Activated T-helper 2 cell treated with anti-CD3 and anti-CD28 coated beads, Interferon-gamma antibody, Interleukin-2, Interleukin-4, amounts not matched to agents 10 μg/mL and 5 μg/mL and 100 μg/mL, durations not matched to agents 14 hours and 24 hours and 36 hours (primary cell): ENCODE measurements at regions not wholly inside any gene's neighbourhood (a gene's known extent, or its start where the extent isn't known, plus 50 kb on each side); places are given as distances from the start of the nearest gene placed in this dataset.
"Not testable (repeated sequence)": the region's sequence is repeated elsewhere in the genome, so short reads cannot be mapped to it uniquely, and the experiment has no call there.

Source experiments
- DNase-seq: peaks from one replicate; pipeline ENCODE4 v3.0.0; 2021; ENCODE audit warnings: low spot score
- H3K27ac Mint-ChIP-seq: one replicate; pipeline ENCODE4 v1.8.0; 2021; ENCODE audit warnings: mixed read lengths
- H3K27me3 Mint-ChIP-seq: one replicate; pipeline ENCODE4 v1.8.0; 2021; ENCODE audit warnings: low read depth, mixed read lengths
- H3K36me3 Mint-ChIP-seq: one replicate; pipeline ENCODE4 v1.8.0; 2021; ENCODE audit warnings: low read depth, mixed read lengths
- H3K4me1 Mint-ChIP-seq: one replicate; pipeline ENCODE4 v1.8.0; 2021; ENCODE audit warnings: low read depth, mixed read lengths
- H3K4me3 Mint-ChIP-seq: one replicate; pipeline ENCODE4 v1.8.0; 2021; ENCODE audit warnings: low read depth, mild to moderate bottlenecking, moderate library complexity, mixed read lengths
- H3K9me3 Mint-ChIP-seq: one replicate; pipeline ENCODE4 v1.8.0; 2021; ENCODE audit warnings: mixed read lengths
- intact Hi-C: fragments of 100-400 bp; cut with micrococcal nuclease; formaldehyde crosslinking; loops from one replicate; pipeline ENCODE4 v1.15.1; 2023

DNA sequence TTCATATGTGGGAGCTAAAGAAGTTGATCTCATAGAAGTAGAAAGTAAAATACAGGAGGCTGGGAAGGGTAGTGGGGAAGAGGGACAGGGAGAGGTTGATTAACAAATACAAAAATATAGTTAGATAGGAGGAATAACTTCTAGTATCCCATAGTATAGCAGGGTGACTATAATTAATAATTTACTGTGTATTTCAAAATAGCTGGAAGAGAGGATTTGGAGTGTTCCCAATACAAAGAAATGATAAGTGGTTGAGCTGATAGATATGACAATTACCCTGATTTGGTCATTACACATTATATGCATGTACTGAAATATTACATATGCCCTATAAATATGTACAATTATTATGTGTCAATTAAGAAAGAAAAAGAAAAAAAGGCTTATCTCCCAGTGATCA lies 73.5 kb upstream of the CDC42EP3 start:
- H3K36me3 Mint-ChIP-seq, H3K9me3 Mint-ChIP-seq, intact Hi-C loops, H3K27me3 Mint-ChIP-seq, H3K4me1 Mint-ChIP-seq, H3K27ac Mint-ChIP-seq, H3K4me3 Mint-ChIP-seq, DNase-seq: not testable (repeated sequence)

DNA sequence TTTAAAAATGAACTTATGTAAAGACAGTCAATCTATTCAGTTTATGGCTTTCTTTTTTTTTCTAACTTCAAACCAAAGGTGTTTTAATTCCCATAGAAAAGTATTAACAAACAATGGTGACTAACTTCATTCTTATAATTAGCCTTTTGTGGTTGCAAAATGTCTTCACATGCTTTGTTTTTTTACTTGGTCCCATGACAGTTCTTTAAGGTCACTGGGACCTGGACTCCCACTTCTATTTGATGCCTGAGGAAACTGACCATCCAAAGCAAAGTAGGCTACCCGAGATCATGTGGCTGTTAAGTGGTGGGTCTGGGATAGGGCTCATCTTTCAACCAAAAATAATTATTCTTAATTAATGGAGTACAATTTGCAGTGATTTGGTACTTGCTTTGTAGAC lies 74.6 kb upstream of the CDC42EP3 start:
- H3K4me3 Mint-ChIP-seq, H3K4me1 Mint-ChIP-seq, H3K27ac Mint-ChIP-seq, H3K9me3 Mint-ChIP-seq, DNase-seq, H3K36me3 Mint-ChIP-seq, intact Hi-C loops, H3K27me3 Mint-ChIP-seq: not testable (repeated sequence)

GRCh38 chr2:37746883-37747282 lies 75.4 kb upstream of the CDC42EP3 start:
- Mint-ChIP-seq H3K27ac (no peak overlapping the region), H3K4me3 (no peak overlapping the region), H3K36me3 (no peaks in the 10 kb centered on the region), H3K9me3 (no peaks in the 10 kb centered on the region), H3K4me1 (no peaks in the 10 kb centered on the region), H3K27me3 (peaks cover 2% of the 10 kb centered on the region)
- DNase-seq, result no peak
- intact Hi-C loops, result no loop called here

- Mint-ChIP-seq H3K4me1 (no peaks in the 10 kb centered on the region), H3K9me3 (no peaks in the 10 kb centered on the region), H3K27ac (no peak overlapping the region), H3K27me3 (peaks cover 2% of the 10 kb centered on the region), H3K4me3 (no peak overlapping the region), H3K36me3 (no peaks in the 10 kb centered on the region)
- no peak for DNase-seq
- intact Hi-C loops, result no loop called here
Observed at GRCh38 chr2:37748541-37748940, 77.1 kb upstream of the CDC42EP3 start.

DNA sequence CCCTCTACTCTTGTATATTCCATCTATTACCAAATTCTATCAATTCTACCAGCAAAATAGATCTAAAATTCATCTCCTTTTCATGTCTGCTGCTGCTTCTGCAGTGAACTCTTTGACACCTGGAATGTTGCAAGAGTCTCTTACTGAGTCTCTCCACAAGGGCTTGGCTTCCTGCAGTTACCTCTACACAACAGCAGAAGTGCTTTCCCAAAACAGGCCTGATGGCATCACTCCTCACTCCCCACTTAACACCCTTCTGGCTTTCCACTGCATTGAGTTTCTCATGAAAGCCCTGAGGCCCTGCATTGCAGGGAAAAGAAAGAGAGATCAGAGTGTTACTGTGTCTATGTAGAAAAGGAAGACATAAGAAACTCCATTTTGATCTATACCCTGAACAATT lies 78.8 kb upstream of the CDC42EP3 start:
- H3K4me1 Mint-ChIP-seq, H3K27ac Mint-ChIP-seq, H3K9me3 Mint-ChIP-seq, intact Hi-C loops, DNase-seq, H3K27me3 Mint-ChIP-seq, H3K36me3 Mint-ChIP-seq, H3K4me3 Mint-ChIP-seq: not testable (repeated sequence)

GRCh38 chr2:37752766-37753165 lies 81.3 kb upstream of the CDC42EP3 start:
- intact Hi-C loops, result no loop called here

GRCh38 chr2:37753758-37754157 lies 82.3 kb upstream of the CDC42EP3 start:
- Mint-ChIP-seq H3K27me3 (peaks cover 1% of the 10 kb centered on the region), H3K4me1 (no peaks in the 10 kb centered on the region), H3K9me3 (no peaks in the 10 kb centered on the region), H3K27ac (no peak overlapping the region), H3K36me3 (no peaks in the 10 kb centered on the region), H3K4me3 (no peak overlapping the region)
- intact Hi-C loops, result no loop called here
- DNase-seq, result no peak

More at GRCh38 chr2:37752766-37753165, 81.3 kb upstream of the CDC42EP3 start:
- no peak for DNase-seq
- H3K27ac Mint-ChIP-seq, result no peak overlapping the region
- H3K4me3 Mint-ChIP-seq, result no peak overlapping the region
- no peaks in the 10 kb centered on the region for H3K9me3 Mint-ChIP-seq
- no peaks in the 10 kb centered on the region for H3K4me1 Mint-ChIP-seq
- peaks cover 1% of the 10 kb centered on the region for H3K27me3 Mint-ChIP-seq
- H3K36me3 Mint-ChIP-seq, result no peaks in the 10 kb centered on the region

GRCh38 chr2:37755961-37756559 lies 84.6 kb upstream of the CDC42EP3 start:
- intact Hi-C loops, H3K4me1 Mint-ChIP-seq, H3K27ac Mint-ChIP-seq, H3K27me3 Mint-ChIP-seq, H3K36me3 Mint-ChIP-seq, H3K9me3 Mint-ChIP-seq, H3K4me3 Mint-ChIP-seq, DNase-seq: not testable (repeated sequence)

DNA sequence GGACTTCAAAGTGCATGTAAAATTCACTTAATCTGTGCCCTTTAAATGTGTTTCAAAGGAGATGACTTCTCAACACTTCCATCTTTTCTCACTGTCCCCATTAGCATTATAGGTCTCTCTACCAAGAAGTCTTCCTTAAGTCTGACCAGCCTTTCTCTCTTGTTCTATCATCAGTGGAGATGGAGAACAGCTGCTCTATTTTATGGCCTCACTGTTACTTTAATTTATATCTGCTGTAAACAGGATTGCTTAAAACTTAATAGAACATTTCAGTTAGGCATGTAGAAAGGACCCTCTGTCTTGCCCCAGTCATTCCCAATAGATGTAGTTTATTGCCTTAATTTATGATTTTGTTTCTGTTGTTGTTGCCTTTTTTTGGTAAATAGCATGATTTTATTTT lies 86.0 kb upstream of the CDC42EP3 start:
- DNase-seq, result not testable (repeated sequence)

DNA sequence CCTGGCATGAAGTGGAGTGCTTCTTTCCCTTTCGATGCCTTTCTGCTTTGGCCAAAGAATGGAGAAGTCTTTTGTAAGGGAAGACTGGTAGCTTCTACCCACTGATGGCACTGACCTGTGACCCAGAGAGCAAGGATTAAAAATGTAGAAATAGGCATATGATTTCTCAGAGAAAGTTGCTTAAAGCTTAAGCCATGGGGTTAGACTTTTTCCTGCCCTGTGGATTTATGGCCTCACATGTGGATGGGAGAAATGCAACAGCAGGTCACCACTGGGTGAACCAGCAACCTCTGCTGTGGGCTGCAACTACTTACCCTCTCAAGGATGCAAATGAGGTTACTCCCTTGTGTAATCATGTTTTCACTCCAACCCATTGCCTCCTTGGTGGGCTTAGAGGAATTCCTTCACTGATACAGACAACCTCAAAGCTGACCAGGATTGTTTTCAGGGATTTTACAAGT lies 86.7 kb upstream of the CDC42EP3 start:
- H3K36me3 Mint-ChIP-seq, DNase-seq, H3K9me3 Mint-ChIP-seq, H3K4me1 Mint-ChIP-seq, H3K27me3 Mint-ChIP-seq, H3K27ac Mint-ChIP-seq, H3K4me3 Mint-ChIP-seq, intact Hi-C loops: not testable (repeated sequence)

More for the DNA sequence above, 86.0 kb upstream of the CDC42EP3 start:
- H3K4me3 Mint-ChIP-seq, intact Hi-C loops, H3K27me3 Mint-ChIP-seq, H3K36me3 Mint-ChIP-seq, H3K9me3 Mint-ChIP-seq, H3K27ac Mint-ChIP-seq, H3K4me1 Mint-ChIP-seq: not testable (repeated sequence)

DNA sequence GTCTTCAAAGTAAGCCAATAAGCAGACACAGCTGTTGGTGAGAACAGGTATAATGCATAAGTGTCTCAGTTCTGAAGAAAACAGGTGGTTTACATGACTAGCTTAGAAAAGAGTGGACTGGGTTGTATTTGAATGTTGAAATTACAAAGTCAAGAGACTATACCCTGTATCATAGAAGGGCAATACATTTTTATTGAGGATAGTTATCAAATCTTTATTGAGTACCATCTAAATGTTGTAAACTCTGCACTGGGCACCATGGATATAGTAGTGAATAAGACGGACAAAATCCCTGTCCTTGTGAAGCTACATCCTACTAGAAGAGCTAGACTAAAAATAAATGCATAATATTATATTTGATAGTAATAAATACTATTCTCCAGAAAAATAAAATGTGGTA lies 88.5 kb upstream of the CDC42EP3 start:
- H3K9me3 Mint-ChIP-seq, DNase-seq, H3K4me1 Mint-ChIP-seq, H3K27me3 Mint-ChIP-seq, H3K27ac Mint-ChIP-seq, intact Hi-C loops, H3K4me3 Mint-ChIP-seq, H3K36me3 Mint-ChIP-seq: not testable (repeated sequence)

DNA sequence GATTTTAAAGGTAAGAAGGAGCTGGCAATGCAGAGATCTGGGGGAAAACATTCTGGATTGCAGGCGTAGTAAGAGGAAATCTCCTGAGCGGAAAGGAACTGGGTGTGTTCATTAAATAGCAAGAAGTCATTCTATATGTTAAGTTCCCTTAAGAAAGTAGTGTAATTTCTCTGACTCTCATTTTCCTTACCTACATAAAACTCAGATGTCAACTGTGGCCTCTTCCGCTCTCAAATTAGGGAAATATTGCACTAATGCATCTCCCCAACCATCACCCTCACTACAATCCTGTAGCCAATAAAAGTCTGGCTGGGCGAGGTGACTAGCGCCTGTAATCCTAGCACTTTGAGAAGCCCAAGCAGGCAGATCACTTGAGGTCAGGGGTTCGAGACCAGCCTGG lies 89.0 kb upstream of the CDC42EP3 start:
- Mint-ChIP-seq H3K27me3 (peaks cover 7% of the 10 kb centered on the region), H3K4me3 (no peak overlapping the region), H3K9me3 (no peaks in the 10 kb centered on the region), H3K36me3 (no peaks in the 10 kb centered on the region), H3K27ac (no peak overlapping the region), H3K4me1 (no peaks in the 10 kb centered on the region)
- intact Hi-C loops, result no loop called here
- DNase-seq, result no peak

- H3K27ac Mint-ChIP-seq, H3K4me3 Mint-ChIP-seq, intact Hi-C loops, DNase-seq, H3K9me3 Mint-ChIP-seq, H3K36me3 Mint-ChIP-seq, H3K27me3 Mint-ChIP-seq, H3K4me1 Mint-ChIP-seq: not testable (repeated sequence)
Observed at GRCh38 chr2:37762281-37762680, 90.8 kb upstream of the CDC42EP3 start.

- no peak for DNase-seq
- H3K27ac Mint-ChIP-seq, result no peak overlapping the region
- H3K9me3 Mint-ChIP-seq, result peaks cover 6% of the 10 kb centered on the region
- H3K27me3 Mint-ChIP-seq, result peaks cover 7% of the 10 kb centered on the region
- no peaks in the 10 kb centered on the region for H3K36me3 Mint-ChIP-seq
- H3K4me1 Mint-ChIP-seq, result peaks cover 6% of the 10 kb centered on the region
- H3K4me3 Mint-ChIP-seq, result no peak overlapping the region
- intact Hi-C loops, result no loop called here
Observed at GRCh38 chr2:37764739-37765138, 93.3 kb upstream of the CDC42EP3 start.
